GM19328 (cell line): ENCODE measurements at regions not wholly inside any gene's neighbourhood (a gene's known extent, or its start where the extent isn't known, plus 50 kb on each side); places are given as distances from the start of the nearest gene placed in this dataset.

Source experiments
- ATAC-seq: cut with Tn5 transposase; IDR thresholded peaks from one replicate; pipeline ENCODE4 v1.9.1; 2021; ENCODE audit warnings: mild to moderate bottlenecking, moderate library complexity; ENCODE audit not compliant: unreplicated experiment

- no peak for ATAC-seq
Observed at GRCh38 chr1:213669964-213670691, 317.6 kb upstream of the PROX1 start.

GRCh38 chr1:213670692-213671023 is 317.1 kb upstream of the PROX1 start:
- ATAC-seq, result no peak

GRCh38 chr1:213675043-213675442 is 312.7 kb upstream of the PROX1 start:
- no peak for ATAC-seq

- no peak for ATAC-seq
Observed at GRCh38 chr1:213676736-213677135, 311.0 kb upstream of the PROX1 start.

- no peak for ATAC-seq
Observed at GRCh38 chr1:213678348-213678747, 309.4 kb upstream of the PROX1 start.

- no peak for ATAC-seq
Observed at GRCh38 chr1:213678753-213679152, 309.0 kb upstream of the PROX1 start.

GRCh38 chr1:213679153-213679552 is 308.6 kb upstream of the PROX1 start:
- no peak for ATAC-seq

- no peak for ATAC-seq
Observed at GRCh38 chr1:213680677-213681325, 307.0 kb upstream of the PROX1 start.

- no peak for ATAC-seq
Observed at GRCh38 chr1:213681788-213682340, 305.9 kb upstream of the PROX1 start.

- ATAC-seq, result no peak
Observed at GRCh38 chr1:213683529-213683928, 304.2 kb upstream of the PROX1 start.

- no peak for ATAC-seq
Observed at GRCh38 chr1:213684454-213684853, 303.3 kb upstream of the PROX1 start.

- ATAC-seq, result no peak
Observed at GRCh38 chr1:213685992-213686582, 301.7 kb upstream of the PROX1 start.

- ATAC-seq, result no peak
Observed at GRCh38 chr1:213686983-213687382, 300.8 kb upstream of the PROX1 start.

- no peak for ATAC-seq
Observed at GRCh38 chr1:213687832-213688231, 299.9 kb upstream of the PROX1 start.

GRCh38 chr1:213688655-213689054 is 299.1 kb upstream of the PROX1 start:
- no peak for ATAC-seq

- no peak for ATAC-seq
Observed at GRCh38 chr1:213689260-213689659, 298.5 kb upstream of the PROX1 start.

- no peak for ATAC-seq
Observed at GRCh38 chr1:213690341-213690917, 297.3 kb upstream of the PROX1 start.

GRCh38 chr1:213692321-213692720 is 295.5 kb upstream of the PROX1 start:
- no peak for ATAC-seq

- no peak for ATAC-seq
Observed at GRCh38 chr1:213693864-213694263, 293.9 kb upstream of the PROX1 start.

- no peak for ATAC-seq
Observed at GRCh38 chr1:213697192-213697802, 290.5 kb upstream of the PROX1 start.

- ATAC-seq, result no peak
Observed at GRCh38 chr1:213698092-213698702, 289.6 kb upstream of the PROX1 start.
